ENCODE measurements at regions not wholly inside any gene's neighbourhood (a gene's known extent, or its start where the extent isn't known, plus 50 kb on each side); places are given as distances from the start of the nearest gene placed in this dataset.

DNA sequence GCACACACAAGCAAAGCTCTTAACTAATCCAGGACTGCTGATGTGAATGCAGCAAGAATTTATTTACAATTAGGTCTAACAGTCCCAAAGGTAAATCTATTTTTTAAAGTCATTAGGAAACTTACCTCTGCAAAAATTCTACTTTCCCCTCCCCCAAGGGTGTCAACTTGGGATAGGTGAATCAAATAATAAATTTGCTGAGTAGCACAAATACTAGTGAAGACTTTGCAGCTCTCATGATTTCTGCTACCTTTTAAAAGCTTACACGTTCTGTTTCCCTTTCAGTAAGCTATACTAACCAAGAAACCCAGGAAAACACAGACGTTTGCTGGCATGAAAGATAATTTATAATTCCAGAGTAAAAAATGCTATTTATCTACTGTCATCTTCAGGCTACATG lies 296.6 kb upstream of the SLC7A11 start:
- dilution Hi-C loops (cut with MboI; ENCODE audit: extremely low pct_ligation_motif_present, low sequenced_read_pairs) = no loop called here
- TF ChIP-seq EZH2 (IDR thresholded peaks at IDR 0.05; ENCODE audit: low read length) = no peak
- TF ChIP-seq, protein P1, sequence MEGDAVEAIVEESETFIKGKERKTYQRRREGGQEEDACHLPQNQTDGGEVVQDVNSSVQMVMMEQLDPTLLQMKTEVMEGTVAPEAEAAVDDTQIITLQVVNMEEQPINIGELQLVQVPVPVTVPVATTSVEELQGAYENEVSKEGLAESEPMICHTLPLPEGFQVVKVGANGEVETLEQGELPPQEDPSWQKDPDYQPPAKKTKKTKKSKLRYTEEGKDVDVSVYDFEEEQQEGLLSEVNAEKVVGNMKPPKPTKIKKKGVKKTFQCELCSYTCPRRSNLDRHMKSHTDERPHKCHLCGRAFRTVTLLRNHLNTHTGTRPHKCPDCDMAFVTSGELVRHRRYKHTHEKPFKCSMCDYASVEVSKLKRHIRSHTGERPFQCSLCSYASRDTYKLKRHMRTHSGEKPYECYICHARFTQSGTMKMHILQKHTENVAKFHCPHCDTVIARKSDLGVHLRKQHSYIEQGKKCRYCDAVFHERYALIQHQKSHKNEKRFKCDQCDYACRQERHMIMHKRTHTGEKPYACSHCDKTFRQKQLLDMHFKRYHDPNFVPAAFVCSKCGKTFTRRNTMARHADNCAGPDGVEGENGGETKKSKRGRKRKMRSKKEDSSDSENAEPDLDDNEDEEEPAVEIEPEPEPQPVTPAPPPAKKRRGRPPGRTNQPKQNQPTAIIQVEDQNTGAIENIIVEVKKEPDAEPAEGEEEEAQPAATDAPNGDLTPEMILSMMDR (optimal IDR thresholded peaks at IDR 0.05 in 1 of 3, IDR thresholded peaks at IDR 0.05 in 1 of 3, conservative IDR thresholded peaks at IDR 0.05 in 1 of 3; ENCODE audit: extremely low read depth in 1 of 3, insufficient read depth in 2 of 3, low read length in 3 of 3) = no peak
- H3K4me2 ChIP-seq (ENCODE audit: control insufficient read depth, extremely low read depth, insufficient read depth, low read depth, low read length) = no peak overlapping the region
- no peaks in the 10 kb centered on the region for H3K4me1 ChIP-seq (ENCODE audit: control insufficient read depth, extremely low read depth, insufficient read depth, low read length)
- no peak overlapping the region for H3K27ac ChIP-seq (ENCODE audit: control insufficient read depth, insufficient read depth, low read length)
- no peaks in the 10 kb centered on the region for H4K20me1 ChIP-seq (ENCODE audit: control insufficient read depth, extremely low read depth, insufficient read depth, low read length)
- H3K9me1 ChIP-seq (ENCODE audit: control insufficient read depth, extremely low read depth, insufficient read depth, low read length) = no peaks in the 10 kb centered on the region
- H3K9ac ChIP-seq (ENCODE audit: control insufficient read depth, extremely low read depth, insufficient read depth, low read length) = no peak overlapping the region
- DNase-seq (ENCODE audit: low read depth, low spot score) (no peak), FAIRE-seq (no peak)
- H3K9me3 ChIP-seq (ENCODE audit: control insufficient read depth, low read depth, low read length) = no peaks in the 10 kb centered on the region
- H3K79me2 ChIP-seq (ENCODE audit: control insufficient read depth, insufficient read depth, low read length) = no peaks in the 10 kb centered on the region
- no peak overlapping the region for H2AFZ ChIP-seq (ENCODE audit: control insufficient read depth, low read length)
- no peaks in the 10 kb centered on the region for H3K27me3 ChIP-seq (ENCODE audit: control insufficient read depth, extremely low read depth, insufficient read depth, low read length)
- no peak overlapping the region for H3K4me3 ChIP-seq (ENCODE audit: control insufficient read depth in 2 of 3, extremely low read depth in 1 of 3, insufficient read depth in 2 of 3, low read depth in 1 of 3, low read length in 3 of 3)
- no peaks in the 10 kb centered on the region for H3K36me3 ChIP-seq (ENCODE audit: control insufficient read depth in 2 of 2, extremely low read depth in 1 of 2, insufficient read depth in 2 of 2, low read length in 2 of 2)

DNA sequence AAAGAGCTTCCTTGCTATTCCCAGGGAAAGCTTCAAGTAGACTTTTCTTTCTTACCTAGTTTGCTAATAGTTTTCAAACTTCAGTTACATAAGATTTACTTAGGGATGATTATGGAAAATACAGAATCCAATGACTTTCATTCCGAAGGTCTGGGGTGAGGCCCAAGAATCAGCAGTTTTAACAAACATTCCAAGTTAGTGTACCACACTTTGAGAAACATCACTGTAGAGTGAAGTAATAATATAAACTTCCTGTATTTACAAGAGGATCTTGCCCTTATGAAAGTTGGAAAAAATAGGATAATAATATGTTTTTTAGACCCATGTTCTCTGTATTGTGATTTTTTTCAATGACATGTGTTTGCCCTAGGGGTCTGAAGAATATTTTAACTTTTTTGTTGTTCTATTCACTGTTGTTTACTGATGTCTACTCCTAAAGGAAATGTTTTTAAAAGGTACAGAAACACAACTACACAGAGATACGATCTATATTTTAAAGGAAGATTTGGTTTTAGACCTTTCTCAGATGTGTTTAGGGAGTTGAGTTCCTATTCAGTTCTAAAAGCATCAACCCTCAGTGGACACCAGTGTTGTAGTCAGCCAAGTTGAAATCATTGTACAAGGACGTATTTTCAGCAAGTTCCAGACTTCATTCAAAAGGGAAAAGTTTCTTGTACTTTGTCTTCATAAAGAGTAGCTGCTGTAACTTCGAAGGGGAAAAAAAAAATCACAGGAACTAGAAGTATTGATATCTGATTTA lies 295.8 kb upstream of the SLC7A11 start:
- no peak overlapping the region for H3K4me3 ChIP-seq (ENCODE audit: control insufficient read depth in 2 of 3, extremely low read depth in 1 of 3, insufficient read depth in 2 of 3, low read depth in 1 of 3, low read length in 3 of 3)
- DNase-seq (ENCODE audit: low read depth, low spot score) (no peak), FAIRE-seq (no peak)
- TF ChIP-seq EZH2 (IDR thresholded peaks at IDR 0.05; ENCODE audit: low read length) = no peak
- TF ChIP-seq, protein P1 (optimal IDR thresholded peaks at IDR 0.05 in 1 of 3, IDR thresholded peaks at IDR 0.05 in 1 of 3, conservative IDR thresholded peaks at IDR 0.05 in 1 of 3; ENCODE audit: extremely low read depth in 1 of 3, insufficient read depth in 2 of 3, low read length in 3 of 3) = no peak
- H3K4me2 ChIP-seq (ENCODE audit: control insufficient read depth, extremely low read depth, insufficient read depth, low read depth, low read length) = no peak overlapping the region
- H3K27me3 ChIP-seq (ENCODE audit: control insufficient read depth, extremely low read depth, insufficient read depth, low read length) = no peaks in the 10 kb centered on the region
- dilution Hi-C loops (cut with MboI; ENCODE audit: extremely low pct_ligation_motif_present, low sequenced_read_pairs) = no loop called here
- H3K9me3 ChIP-seq (ENCODE audit: control insufficient read depth, low read depth, low read length) = no peaks in the 10 kb centered on the region
- H4K20me1 ChIP-seq (ENCODE audit: control insufficient read depth, extremely low read depth, insufficient read depth, low read length) = no peaks in the 10 kb centered on the region
- no peak overlapping the region for H3K27ac ChIP-seq (ENCODE audit: control insufficient read depth, insufficient read depth, low read length)
- no peaks in the 10 kb centered on the region for H3K79me2 ChIP-seq (ENCODE audit: control insufficient read depth, insufficient read depth, low read length)
- no peaks in the 10 kb centered on the region for H3K4me1 ChIP-seq (ENCODE audit: control insufficient read depth, extremely low read depth, insufficient read depth, low read length)
- no peaks in the 10 kb centered on the region for H3K36me3 ChIP-seq (ENCODE audit: control insufficient read depth in 2 of 2, extremely low read depth in 1 of 2, insufficient read depth in 2 of 2, low read length in 2 of 2)
- H3K9ac ChIP-seq (ENCODE audit: control insufficient read depth, extremely low read depth, insufficient read depth, low read length) = no peak overlapping the region
- no peaks in the 10 kb centered on the region for H3K9me1 ChIP-seq (ENCODE audit: control insufficient read depth, extremely low read depth, insufficient read depth, low read length)
- H2AFZ ChIP-seq (ENCODE audit: control insufficient read depth, low read length) = no peak overlapping the region
